ENCODE measurements at regions not wholly inside any gene's neighbourhood (a gene's known extent, or its start where the extent isn't known, plus 50 kb on each side); places are given as distances from the start of the nearest gene placed in this dataset.

DNA sequence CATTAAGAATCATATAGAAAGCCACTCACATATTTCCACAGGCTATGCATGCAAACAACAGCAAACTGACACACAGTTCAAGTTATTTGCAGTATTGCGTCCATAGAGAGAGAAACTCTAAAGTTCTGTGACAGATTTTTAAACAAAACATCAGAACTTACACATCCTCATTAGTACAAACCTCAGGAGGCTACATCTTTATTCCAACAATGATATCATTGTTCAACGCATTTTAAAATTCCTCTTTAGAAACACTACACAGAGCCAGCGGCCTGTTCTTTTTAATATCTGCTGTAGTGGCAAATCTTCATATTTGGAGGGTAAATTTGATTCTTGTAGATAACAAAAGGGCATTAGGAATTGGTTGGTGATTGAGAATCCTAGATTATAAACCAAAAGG is 55.9 kb upstream of the NFE2L3 start:
- Histone ChIP-seq H3K4me1 (replicated peaks; ENCODE audit: insufficient read depth) (peaks cover 52% of the 10 kb centered on the region), H2AFZ (no peak overlapping the region), H3K36me3 (ENCODE audit: low read depth) (no peaks in the 10 kb centered on the region), H4K20me1 (ENCODE audit: insufficient read depth) (no peaks in the 10 kb centered on the region), H3K27ac (peak overlapping the region; percentile 88; the same call in 1 of the 2 replicates), H3K27me3 (ENCODE audit: insufficient read depth, low read depth) (no peaks in the 10 kb centered on the region), H3K9me2 (ENCODE audit: insufficient read depth) (no peaks in the 10 kb centered on the region), H3K4me3 (no peak overlapping the region), H3K9me3 (ENCODE audit: insufficient read depth, low read depth) (no peaks in the 10 kb centered on the region), H3K4me2 (no peak overlapping the region), H3K79me2 (ENCODE audit: low read depth) (no peaks in the 10 kb centered on the region), H3F3A (ENCODE audit: insufficient read depth, low read depth) (peaks cover 37% of the 10 kb centered on the region; the same call in 1 of the 2 replicates)
- no TSS peak for BruUV-seq (replicated peaks)
- TF ChIP-seq EZH2 (IDR thresholded peaks at IDR 0.05; ENCODE audit: low read depth), result no peak
- TF ChIP-seq, protein P1, sequence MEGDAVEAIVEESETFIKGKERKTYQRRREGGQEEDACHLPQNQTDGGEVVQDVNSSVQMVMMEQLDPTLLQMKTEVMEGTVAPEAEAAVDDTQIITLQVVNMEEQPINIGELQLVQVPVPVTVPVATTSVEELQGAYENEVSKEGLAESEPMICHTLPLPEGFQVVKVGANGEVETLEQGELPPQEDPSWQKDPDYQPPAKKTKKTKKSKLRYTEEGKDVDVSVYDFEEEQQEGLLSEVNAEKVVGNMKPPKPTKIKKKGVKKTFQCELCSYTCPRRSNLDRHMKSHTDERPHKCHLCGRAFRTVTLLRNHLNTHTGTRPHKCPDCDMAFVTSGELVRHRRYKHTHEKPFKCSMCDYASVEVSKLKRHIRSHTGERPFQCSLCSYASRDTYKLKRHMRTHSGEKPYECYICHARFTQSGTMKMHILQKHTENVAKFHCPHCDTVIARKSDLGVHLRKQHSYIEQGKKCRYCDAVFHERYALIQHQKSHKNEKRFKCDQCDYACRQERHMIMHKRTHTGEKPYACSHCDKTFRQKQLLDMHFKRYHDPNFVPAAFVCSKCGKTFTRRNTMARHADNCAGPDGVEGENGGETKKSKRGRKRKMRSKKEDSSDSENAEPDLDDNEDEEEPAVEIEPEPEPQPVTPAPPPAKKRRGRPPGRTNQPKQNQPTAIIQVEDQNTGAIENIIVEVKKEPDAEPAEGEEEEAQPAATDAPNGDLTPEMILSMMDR (conservative IDR thresholded peaks at IDR 0.05), result no peak
- ChIA-PET POLR2A (ENCODE audit: unreplicated experiment) (no interaction called here), CTCF (no interaction called here)
- DNase-seq, result peak in 1 of 2 experiments; percentile 20
- intact Hi-C loops (cut with micrococcal nuclease; ENCODE audit: unreplicated experiment), result no loop called here

DNA sequence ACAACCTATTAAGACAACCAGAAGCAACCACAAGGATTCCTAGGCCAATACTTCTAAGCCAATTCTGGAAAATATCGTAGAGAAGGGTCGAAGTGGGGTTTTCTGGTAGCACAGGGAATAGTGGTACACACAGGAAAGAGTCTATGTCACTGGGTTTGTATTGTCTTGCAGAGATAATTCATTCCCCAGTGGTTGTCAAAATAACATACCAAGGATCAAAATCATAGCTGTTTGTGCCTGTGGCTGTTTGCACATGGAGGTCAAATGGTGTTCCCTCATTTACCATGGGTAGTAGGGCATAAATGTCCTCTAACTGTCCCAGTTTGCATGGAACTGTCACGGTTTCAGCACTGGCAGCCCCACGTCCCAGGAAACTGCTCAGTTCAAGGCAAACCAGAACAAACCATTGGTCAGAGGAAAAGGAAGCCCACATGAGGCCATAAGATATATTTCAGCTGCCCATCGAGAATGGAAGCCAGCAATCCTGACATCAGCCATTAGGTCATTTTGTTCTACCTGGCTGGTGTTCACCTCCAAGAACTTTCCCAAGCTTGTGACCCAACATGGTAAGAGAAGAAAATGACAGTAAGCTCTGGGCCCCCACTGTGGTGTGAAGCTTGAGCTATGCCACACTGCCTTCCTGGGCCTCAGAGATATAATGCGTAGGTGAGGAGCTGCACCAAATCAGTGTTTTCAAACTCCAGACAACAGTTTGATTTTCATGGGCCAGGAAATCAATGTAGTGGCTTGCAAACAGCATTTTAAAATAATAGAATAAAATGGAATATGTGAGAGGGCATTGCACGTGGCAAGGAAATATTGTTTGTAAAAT is 53.9 kb upstream of the NFE2L3 start:
- no peak for TF ChIP-seq EZH2 (IDR thresholded peaks at IDR 0.05; ENCODE audit: low read depth)
- TF ChIP-seq, protein P1 (conservative IDR thresholded peaks at IDR 0.05), result no peak
- ChIA-PET CTCF (no interaction called here), POLR2A (ENCODE audit: unreplicated experiment) (no interaction called here)
- Histone ChIP-seq H3K4me2 (peak overlapping the region; percentile 33), H3K4me3 (no peak overlapping the region), H3K9me3 (ENCODE audit: insufficient read depth, low read depth) (no peaks in the 10 kb centered on the region), H3K27me3 (ENCODE audit: insufficient read depth, low read depth) (no peaks in the 10 kb centered on the region), H2AFZ (peak overlapping the region; percentile 2; the same call in 1 of the 2 replicates), H3K4me1 (replicated peaks; ENCODE audit: insufficient read depth) (peaks cover 43% of the 10 kb centered on the region), H3F3A (ENCODE audit: insufficient read depth, low read depth) (peaks cover 32% of the 10 kb centered on the region; the same call in 1 of the 2 replicates), H3K9me2 (ENCODE audit: insufficient read depth) (no peaks in the 10 kb centered on the region), H3K27ac (peak overlapping the region; percentile 88), H3K79me2 (ENCODE audit: low read depth) (no peaks in the 10 kb centered on the region), H4K20me1 (ENCODE audit: insufficient read depth) (no peaks in the 10 kb centered on the region), H3K36me3 (ENCODE audit: low read depth) (no peaks in the 10 kb centered on the region)
- peak in 1 of 2 experiments; percentile 85 for DNase-seq
- BruUV-seq (replicated peaks), result no TSS peak
- intact Hi-C loops (cut with micrococcal nuclease; ENCODE audit: unreplicated experiment), result no loop called here

DNA sequence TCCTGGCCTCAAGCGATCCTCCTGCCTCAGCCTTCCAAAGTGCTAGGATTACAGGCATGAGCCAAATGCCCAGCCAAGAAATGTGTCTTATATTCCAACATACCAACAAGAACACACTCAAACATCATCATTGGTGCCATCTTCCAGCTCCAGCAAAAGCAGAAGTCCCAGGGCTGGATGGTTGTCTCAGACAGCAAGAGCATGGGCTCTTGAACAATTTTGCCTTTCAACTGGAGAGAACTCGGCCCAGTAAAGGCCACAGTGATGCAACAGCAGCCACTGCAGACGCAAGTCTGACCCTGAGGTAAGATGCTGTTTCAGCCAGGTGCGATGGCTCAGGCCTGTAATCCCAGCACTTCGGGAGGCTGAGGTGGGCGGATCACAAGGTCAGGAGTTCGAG is 52.8 kb upstream of the NFE2L3 start:
- H3K27me3 ChIP-seq (ENCODE audit: insufficient read depth, low read depth), result no peaks in the 10 kb centered on the region
- no peaks in the 10 kb centered on the region for H3K36me3 ChIP-seq (ENCODE audit: low read depth)
- DNase-seq, result no peak
- no peak overlapping the region for H2AFZ ChIP-seq
- peaks cover 36% of the 10 kb centered on the region; the same call in 1 of the 2 replicates for H3F3A ChIP-seq (ENCODE audit: insufficient read depth, low read depth)
- TF ChIP-seq, protein P1 (conservative IDR thresholded peaks at IDR 0.05), result no peak
- TF ChIP-seq EZH2 (IDR thresholded peaks at IDR 0.05; ENCODE audit: low read depth), result no peak
- no peaks in the 10 kb centered on the region for H4K20me1 ChIP-seq (ENCODE audit: insufficient read depth)
- CTCF ChIA-PET, result interaction anchor here (0.6 kb wide), 1 partner anchor 31 kb away, joined by 4 read pairs; no protein-coding TSS in a partner anchor
- no TSS peak for BruUV-seq (replicated peaks)
- no peak overlapping the region for H3K27ac ChIP-seq
- H3K79me2 ChIP-seq (ENCODE audit: low read depth), result no peaks in the 10 kb centered on the region
- no peak overlapping the region for H3K4me3 ChIP-seq
- intact Hi-C loops (cut with micrococcal nuclease; ENCODE audit: unreplicated experiment), result no loop called here
- no peaks in the 10 kb centered on the region for H3K9me3 ChIP-seq (ENCODE audit: insufficient read depth, low read depth)
- H3K9me2 ChIP-seq (ENCODE audit: insufficient read depth), result no peaks in the 10 kb centered on the region
- POLR2A ChIA-PET (ENCODE audit: unreplicated experiment), result no interaction called here
- H3K4me1 ChIP-seq (replicated peaks; ENCODE audit: insufficient read depth), result peaks cover 39% of the 10 kb centered on the region
- no peak overlapping the region for H3K4me2 ChIP-seq
